HEK293T (cell line): ENCODE measurements at regions not wholly inside any gene's neighbourhood (a gene's known extent, or its start where the extent isn't known, plus 50 kb on each side); places are given as distances from the start of the nearest gene placed in this dataset.

ENCODE experiments used
- BHLHE40 ChIP-seq: fragments of 450-650 bp; IDR thresholded peaks from 2 replicates; pipeline ENCODE4 v1.6.1; 2016; ENCODE audit warnings: mild to moderate bottlenecking, moderate library complexity, borderline replicate concordance
- HDGF ChIP-seq: fragments of 450-650 bp; IDR thresholded peaks from 2 replicates; pipeline ENCODE4 v1.6.1; 2017; ENCODE audit warnings: antibody characterized with exemption, borderline replicate concordance
- L3MBTL2 ChIP-seq: fragments of 450-650 bp; conservative IDR thresholded peaks from 2 replicates; pipeline ENCODE4 v1.6.1; 2016; ENCODE audit warnings: mild to moderate bottlenecking
- SP1 ChIP-seq: fragments of 450-650 bp; IDR thresholded peaks from 2 replicates; pipeline ENCODE4 v1.6.1; 2017
- SUZ12 ChIP-seq: fragments of 450-650 bp; IDR thresholded peaks from 2 replicates; pipeline ENCODE4 v1.6.1; 2016; ENCODE audit warnings: mild to moderate bottlenecking

- TF ChIP-seq L3MBTL2: no peak
- TF ChIP-seq SUZ12: no peak
- TF ChIP-seq HDGF: no peak
- TF ChIP-seq SP1: no peak
- TF ChIP-seq BHLHE40: no peak
Observed at GRCh38 chr3:174403831-174404230, 455.3 kb upstream of the NAALADL2 start.
